GM12873 (cell line): ENCODE measurements at regions not wholly inside any gene's neighbourhood (a gene's known extent, or its start where the extent isn't known, plus 50 kb on each side); places are given as distances from the start of the nearest gene placed in this dataset.

ENCODE experiments used
- TF ChIP-seq, protein P1 (sequence below): IDR thresholded peaks from 2 replicates; pipeline ENCODE4 v1.5.1; 2012; ENCODE audit warnings: low read depth, mild to moderate bottlenecking, moderate library complexity, low read length, control low read depth; ENCODE audit not compliant: insufficient read depth; ENCODE audit errors: missing control alignments

- TF ChIP-seq, protein P1, sequence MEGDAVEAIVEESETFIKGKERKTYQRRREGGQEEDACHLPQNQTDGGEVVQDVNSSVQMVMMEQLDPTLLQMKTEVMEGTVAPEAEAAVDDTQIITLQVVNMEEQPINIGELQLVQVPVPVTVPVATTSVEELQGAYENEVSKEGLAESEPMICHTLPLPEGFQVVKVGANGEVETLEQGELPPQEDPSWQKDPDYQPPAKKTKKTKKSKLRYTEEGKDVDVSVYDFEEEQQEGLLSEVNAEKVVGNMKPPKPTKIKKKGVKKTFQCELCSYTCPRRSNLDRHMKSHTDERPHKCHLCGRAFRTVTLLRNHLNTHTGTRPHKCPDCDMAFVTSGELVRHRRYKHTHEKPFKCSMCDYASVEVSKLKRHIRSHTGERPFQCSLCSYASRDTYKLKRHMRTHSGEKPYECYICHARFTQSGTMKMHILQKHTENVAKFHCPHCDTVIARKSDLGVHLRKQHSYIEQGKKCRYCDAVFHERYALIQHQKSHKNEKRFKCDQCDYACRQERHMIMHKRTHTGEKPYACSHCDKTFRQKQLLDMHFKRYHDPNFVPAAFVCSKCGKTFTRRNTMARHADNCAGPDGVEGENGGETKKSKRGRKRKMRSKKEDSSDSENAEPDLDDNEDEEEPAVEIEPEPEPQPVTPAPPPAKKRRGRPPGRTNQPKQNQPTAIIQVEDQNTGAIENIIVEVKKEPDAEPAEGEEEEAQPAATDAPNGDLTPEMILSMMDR, result no peak
These were observed 346.7 kb upstream of the SMARCA2 start for GRCh38 chr9:1668441-1668840.

DNA sequence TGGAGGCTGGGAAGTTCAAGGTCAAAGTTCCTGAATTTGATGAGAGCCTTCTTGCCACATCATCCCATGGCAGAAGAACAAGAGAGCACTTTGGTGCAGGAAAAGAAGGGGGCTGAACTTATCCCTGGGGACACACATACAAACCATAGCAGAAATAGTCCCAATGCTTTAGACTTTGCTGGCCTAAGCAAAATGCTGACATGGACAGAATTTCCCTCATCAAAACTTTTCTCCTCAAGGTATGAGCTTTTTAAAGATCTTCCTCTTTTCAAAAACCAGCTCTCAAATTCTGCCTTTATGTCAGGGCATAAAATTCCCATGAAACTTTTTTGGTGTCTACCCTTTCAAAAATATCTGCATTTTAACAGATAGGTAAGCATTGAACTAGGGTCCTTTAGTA lies 341.8 kb upstream of the SMARCA2 start:
- TF ChIP-seq, protein P1, result no peak

- TF ChIP-seq, protein P1, result no peak
These were observed 338.4 kb upstream of the SMARCA2 start for GRCh38 chr9:1676771-1677170.

DNA sequence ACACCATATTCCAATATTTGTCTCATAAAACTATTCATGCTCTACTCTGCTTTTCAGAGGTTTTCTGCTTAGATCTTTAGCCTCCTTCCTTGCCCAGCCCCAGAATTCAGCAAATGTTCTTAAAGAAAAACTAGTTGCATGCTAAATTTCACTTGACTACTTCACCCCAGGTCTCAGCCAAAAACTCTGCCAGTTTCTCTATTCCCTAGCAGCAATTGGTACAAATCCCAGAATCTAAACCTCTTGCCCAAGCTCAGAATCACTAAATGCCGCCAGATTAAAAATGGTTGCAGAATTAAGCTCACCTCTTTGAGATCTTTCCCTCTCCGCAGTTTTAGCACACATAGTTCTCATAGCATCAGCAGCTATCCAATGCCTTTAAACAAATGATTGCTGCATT lies 331.2 kb upstream of the SMARCA2 start:
- TF ChIP-seq, protein P1, result no peak

DNA sequence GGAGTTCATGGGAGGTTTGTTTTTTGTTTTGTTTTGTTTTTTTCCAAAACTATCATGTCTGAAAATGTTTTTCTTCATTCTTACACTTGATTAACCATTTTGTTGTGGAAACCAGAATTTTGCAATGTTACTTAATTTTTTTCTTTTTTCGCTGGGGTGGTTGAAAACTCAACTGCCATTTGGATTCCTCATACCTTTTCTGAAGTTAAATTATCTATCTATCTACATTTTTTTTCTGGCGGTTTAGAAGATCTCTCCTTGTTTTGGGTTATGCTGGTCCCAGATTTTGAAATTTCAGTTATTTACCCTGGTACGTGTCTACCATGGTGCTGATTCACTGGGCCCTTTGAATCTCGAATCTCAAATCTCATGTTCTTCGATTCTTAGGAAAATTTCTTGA lies 316.2 kb upstream of the SMARCA2 start:
- TF ChIP-seq, protein P1, result no peak

- TF ChIP-seq, protein P1, result peak; percentile 13
These were observed 314.0 kb upstream of the SMARCA2 start for GRCh38 chr9:1701113-1701512.

- TF ChIP-seq, protein P1, result no peak
These were observed 312.4 kb upstream of the SMARCA2 start for GRCh38 chr9:1702701-1703100.

GRCh38 chr9:1707291-1707690 lies 307.9 kb upstream of the SMARCA2 start:
- TF ChIP-seq, protein P1, result no peak
